Ureter (tissue), 1 donor: ENCODE measurements at regions not wholly inside any gene's neighbourhood (a gene's known extent, or its start where the extent isn't known, plus 50 kb on each side); places are given as distances from the start of the nearest gene placed in this dataset.

Experiments
- DNase-seq: peaks from one replicate; pipeline ENCODE4 v3.0.0-alpha.2; 2020; ENCODE audit warnings: low spot score
- donor health status: DM: yes; HTN: yes; CAD: no.

GRCh38 chr16:65641762-65642289 lies 520.0 kb upstream of the CDH11 start:
- no peak for DNase-seq

GRCh38 chr16:65641049-65641761 lies 519.3 kb upstream of the CDH11 start:
- no peak for DNase-seq

GRCh38 chr16:65634833-65635232 lies 513.0 kb upstream of the CDH11 start:
- DNase-seq: no peak

GRCh38 chr16:65634291-65634690 lies 512.4 kb upstream of the CDH11 start:
- DNase-seq: no peak

- DNase-seq: no peak
Measured at GRCh38 chr16:65624666-65625065, 502.8 kb upstream of the CDH11 start.

GRCh38 chr16:65624229-65624628 lies 502.4 kb upstream of the CDH11 start:
- DNase-seq: no peak

GRCh38 chr16:65622871-65623270 lies 501.0 kb upstream of the CDH11 start:
- DNase-seq: no peak

GRCh38 chr16:65622151-65622550 lies 500.3 kb upstream of the CDH11 start:
- DNase-seq: no peak

- no peak for DNase-seq
Measured at GRCh38 chr16:65621640-65622039, 499.8 kb upstream of the CDH11 start.

GRCh38 chr16:65619606-65620005 lies 497.7 kb upstream of the CDH11 start:
- no peak for DNase-seq

- DNase-seq: no peak
Measured at GRCh38 chr16:65618931-65619330, 497.1 kb upstream of the CDH11 start.

GRCh38 chr16:65618333-65618732 lies 496.5 kb upstream of the CDH11 start:
- DNase-seq: no peak

- DNase-seq: no peak
Measured at GRCh38 chr16:65617421-65617820, 495.6 kb upstream of the CDH11 start.

GRCh38 chr16:65608455-65608854 lies 486.6 kb upstream of the CDH11 start:
- DNase-seq: no peak

- DNase-seq: no peak
Measured at GRCh38 chr16:65604771-65605170, 482.9 kb upstream of the CDH11 start.

GRCh38 chr16:65601781-65602180 lies 479.9 kb upstream of the CDH11 start:
- no peak for DNase-seq

GRCh38 chr16:65600629-65601028 lies 478.8 kb upstream of the CDH11 start:
- DNase-seq: no peak

- no peak for DNase-seq
Measured at GRCh38 chr16:65600046-65600445, 478.2 kb upstream of the CDH11 start.

GRCh38 chr16:65598621-65599020 lies 476.8 kb upstream of the CDH11 start:
- DNase-seq: no peak

- DNase-seq: no peak
Measured at GRCh38 chr16:65583498-65583897, 461.6 kb upstream of the CDH11 start.

- no peak for DNase-seq
Measured at GRCh38 chr16:65579050-65579449, 457.2 kb upstream of the CDH11 start.

GRCh38 chr16:65576631-65577030 lies 454.8 kb upstream of the CDH11 start:
- no peak for DNase-seq

GRCh38 chr16:65576139-65576538 lies 454.3 kb upstream of the CDH11 start:
- DNase-seq: no peak
